GM21576 (cell line): ENCODE measurements at regions not wholly inside any gene's neighbourhood (a gene's known extent, or its start where the extent isn't known, plus 50 kb on each side); places are given as distances from the start of the nearest gene placed in this dataset.

Experiments
- ATAC-seq: cut with Tn5 transposase; IDR thresholded peaks from one replicate; pipeline ENCODE4 v1.9.1; 2021; ENCODE audit warnings: mild to moderate bottlenecking, moderate library complexity; ENCODE audit not compliant: unreplicated experiment

GRCh38 chr1:104787866-104788510 lies 1038.3 kb downstream of the AMY1C start:
- no peak for ATAC-seq

DNA sequence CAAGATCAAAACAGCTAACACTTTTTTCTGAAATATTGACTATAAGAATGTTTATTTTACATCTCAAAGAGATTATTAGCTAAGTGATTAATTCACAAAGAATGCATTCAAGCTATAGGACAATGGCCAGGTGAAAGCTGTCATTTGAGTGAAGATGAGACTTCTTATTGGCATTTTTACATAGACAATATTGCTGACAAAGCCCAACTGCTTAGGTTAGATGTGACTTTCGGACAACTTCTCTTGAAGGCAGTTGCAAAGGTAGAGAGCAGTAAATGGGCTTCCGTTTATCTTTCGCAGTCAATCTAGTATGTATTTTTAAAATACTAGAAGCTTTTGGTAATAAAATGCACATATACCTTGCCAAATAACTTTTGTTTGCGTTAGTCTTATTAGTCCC lies 1041.3 kb downstream of the AMY1C start:
- ATAC-seq = no peak

DNA sequence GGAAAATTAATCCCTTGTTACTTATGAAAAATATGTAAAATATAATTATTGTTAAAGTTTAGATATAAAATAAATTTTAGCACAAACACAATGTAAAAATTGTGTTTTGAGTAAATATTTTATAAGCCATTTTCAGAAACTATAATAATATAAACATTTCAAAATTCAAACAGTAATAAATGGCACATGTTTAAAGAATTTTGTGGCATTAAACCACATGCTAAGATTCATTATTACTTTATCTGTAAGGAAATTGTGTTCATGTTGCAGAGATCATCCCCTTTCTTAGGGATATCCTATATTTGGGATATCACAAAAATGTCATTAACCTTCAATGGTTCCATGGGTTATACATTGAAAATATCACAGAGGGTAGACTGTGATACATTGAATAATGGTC lies 1044.3 kb downstream of the AMY1C start:
- ATAC-seq = no peak

DNA sequence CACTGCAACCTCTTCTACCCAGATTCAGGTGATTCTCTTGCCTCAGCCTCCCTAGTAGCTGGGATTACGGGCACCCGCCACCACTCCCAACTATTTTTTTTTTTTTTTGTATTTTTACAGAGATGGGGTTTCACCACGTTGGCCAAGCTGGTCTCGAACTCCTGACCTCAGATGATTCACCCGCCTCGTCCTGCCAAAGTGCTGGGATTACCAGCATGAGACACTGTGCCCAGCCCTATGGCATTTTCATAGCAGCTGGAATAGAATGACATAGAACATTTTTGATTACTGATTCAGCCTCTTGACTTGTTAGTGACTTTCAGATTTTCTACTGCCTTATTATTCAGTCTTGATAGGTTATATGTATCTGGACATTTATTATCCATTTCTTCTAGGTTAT lies 1046.2 kb downstream of the AMY1C start:
- ATAC-seq = no peak

GRCh38 chr1:104797982-104798381 lies 1048.3 kb downstream of the AMY1C start:
- no peak for ATAC-seq

DNA sequence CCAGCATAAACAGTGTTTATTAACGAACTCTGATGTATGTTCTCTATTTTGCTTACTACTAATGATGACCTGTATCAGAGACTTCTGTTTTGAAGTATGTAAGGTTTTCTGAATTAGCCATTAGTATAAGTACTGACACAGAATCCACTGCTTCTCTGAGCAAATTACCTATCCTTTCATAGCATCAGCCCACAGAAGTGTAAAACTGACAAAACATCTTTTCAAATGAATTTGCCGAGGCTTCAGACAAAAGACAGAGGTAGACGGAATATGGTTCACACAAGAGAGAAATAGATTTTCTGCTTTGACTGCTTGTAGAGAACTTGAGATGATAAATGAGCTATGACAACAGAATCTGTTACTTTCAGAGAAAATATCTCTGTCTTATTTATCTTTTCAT lies 1051.6 kb downstream of the AMY1C start:
- no peak for ATAC-seq

DNA sequence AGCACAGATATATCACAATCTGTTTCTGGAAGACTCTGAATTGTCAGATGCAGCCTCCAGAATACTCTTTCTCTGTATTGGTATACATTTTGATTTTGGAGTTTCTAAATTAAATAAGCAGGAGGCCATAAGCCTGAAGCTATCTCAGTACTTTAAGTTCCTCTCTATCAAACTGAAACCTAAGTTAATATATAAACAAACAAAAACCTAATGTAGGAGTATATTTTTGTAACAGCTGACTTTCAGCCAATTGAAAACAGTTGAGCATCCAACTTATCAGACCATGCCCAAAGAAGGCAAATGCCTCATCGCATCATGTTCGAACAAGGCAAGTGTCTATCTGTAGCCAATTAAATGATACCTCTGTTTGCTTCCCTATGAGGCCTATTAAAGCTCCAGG lies 1054.4 kb downstream of the AMY1C start:
- ATAC-seq = no peak

DNA sequence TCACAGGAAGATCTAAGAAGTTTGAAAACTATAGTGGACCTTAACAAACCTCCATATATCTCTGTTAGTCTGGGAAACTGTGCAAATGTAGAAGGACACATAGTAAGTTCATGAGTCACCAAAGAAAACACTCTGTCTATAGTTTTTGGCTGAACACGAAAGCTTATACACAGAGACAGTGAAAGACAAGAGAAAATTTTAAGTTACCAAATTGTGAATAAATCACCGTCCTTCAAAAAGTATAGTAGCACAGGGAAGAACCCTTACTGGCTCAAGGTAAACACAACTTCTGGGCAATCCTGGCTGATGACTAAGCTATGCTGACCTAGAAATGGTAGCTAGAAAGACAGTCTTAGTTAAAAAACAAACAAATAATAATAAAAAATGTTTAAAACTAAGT lies 1057.9 kb downstream of the AMY1C start:
- no peak for ATAC-seq

- ATAC-seq = no peak
Measured at GRCh38 chr1:104825401-104825800, 1075.7 kb downstream of the AMY1C start.

- no peak for ATAC-seq
Measured at GRCh38 chr1:104830534-104830933, 1080.8 kb downstream of the AMY1C start.

GRCh38 chr1:104852151-104852550 lies 1102.5 kb downstream of the AMY1C start:
- no peak for ATAC-seq

GRCh38 chr1:104853276-104853675 lies 1103.6 kb downstream of the AMY1C start:
- no peak for ATAC-seq

GRCh38 chr1:104854529-104854928 lies 1104.8 kb downstream of the AMY1C start:
- ATAC-seq = no peak

GRCh38 chr1:104855550-104855949 lies 1105.9 kb downstream of the AMY1C start:
- no peak for ATAC-seq

GRCh38 chr1:104856091-104856490 lies 1106.4 kb downstream of the AMY1C start:
- ATAC-seq = no peak

DNA sequence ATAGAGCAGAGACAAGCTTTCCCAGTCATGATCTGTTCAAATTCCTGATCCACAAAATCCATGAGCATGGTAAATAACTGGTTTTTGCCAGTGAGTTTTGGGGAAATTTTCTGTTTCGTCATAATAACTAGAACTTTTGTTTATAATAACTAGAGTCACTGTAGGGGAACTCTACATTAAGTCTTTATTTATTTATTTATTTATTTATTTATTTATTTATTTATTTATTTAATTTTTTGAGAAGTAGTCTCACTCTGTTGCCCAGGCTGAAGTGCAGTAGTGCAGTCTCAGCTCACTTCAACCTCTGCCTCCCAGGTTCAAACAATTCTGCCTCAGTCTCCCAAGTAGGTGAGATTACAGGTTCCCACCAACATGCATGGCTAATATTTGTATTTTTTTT lies 1106.8 kb downstream of the AMY1C start:
- no peak for ATAC-seq

DNA sequence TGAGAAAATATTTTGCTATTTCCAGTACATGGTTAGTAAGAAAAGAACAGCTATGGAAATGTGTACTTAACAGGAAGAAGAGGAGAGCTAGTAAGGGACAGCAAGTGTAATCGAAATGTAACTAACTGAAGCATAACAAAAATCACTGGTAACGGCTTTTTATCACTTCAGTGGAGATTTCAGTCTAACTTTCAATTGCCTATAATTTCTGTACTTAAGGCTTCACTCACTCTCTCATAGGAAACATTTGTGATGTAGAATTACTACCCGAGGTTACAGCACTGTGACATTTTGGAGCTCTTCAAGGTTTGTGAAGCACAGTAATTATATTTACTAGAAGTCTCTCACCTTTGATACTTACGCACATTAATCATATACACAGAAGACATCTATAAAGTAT lies 1119.1 kb downstream of the AMY1C start:
- ATAC-seq = no peak

DNA sequence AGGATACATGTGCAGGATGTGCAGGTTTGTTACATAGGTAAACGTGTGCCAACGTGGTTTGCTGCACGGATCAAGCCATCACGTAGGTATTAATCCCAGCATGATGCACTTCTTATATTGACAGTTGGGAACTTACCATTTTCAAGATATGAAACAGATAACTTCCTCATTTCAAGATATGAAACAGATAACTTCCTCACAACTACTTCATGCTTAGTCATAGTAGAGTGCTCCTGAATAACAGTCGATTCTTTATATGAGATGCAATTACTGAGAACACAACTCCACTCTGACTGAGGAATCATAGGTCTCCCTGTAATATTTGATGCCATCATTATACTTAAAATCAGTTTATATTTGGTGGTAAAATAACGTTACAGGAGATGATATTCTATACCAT lies 1124.3 kb downstream of the AMY1C start:
- peak; percentile 82 for ATAC-seq

DNA sequence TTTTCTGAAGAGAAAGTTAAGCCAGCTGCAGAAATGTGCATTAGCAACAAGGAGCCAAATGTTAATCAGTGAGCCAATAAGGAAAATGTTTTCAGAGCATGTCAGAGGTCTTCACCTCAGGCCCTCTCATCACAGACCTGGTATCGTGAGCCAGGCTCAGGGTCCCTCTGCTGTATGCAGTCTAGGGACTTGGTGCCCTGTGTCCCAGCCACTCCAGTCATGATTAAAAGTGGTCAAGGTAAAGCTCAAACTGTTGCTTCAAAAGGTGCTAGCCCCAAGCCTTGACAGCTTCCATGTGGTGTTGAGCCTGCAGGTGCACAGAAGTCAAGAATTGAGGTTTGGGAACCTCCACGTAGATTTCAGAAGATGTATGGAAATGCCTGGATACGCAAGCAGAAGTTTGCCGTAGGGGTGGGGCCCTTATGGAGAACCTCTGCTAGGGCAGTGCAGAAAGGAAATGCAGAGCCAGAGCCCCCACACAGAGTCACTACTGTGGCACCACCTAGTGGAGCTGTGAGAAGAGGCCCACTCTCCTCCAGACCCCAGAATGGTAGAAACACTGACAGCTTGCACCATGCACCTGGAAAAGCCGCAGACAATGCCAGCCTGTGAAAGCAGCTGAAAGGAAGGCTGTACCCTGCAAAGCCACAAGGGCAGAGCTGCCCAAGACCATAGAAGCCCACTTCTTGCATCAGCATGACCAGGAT lies 1128.7 kb downstream of the AMY1C start:
- no peak for ATAC-seq

DNA sequence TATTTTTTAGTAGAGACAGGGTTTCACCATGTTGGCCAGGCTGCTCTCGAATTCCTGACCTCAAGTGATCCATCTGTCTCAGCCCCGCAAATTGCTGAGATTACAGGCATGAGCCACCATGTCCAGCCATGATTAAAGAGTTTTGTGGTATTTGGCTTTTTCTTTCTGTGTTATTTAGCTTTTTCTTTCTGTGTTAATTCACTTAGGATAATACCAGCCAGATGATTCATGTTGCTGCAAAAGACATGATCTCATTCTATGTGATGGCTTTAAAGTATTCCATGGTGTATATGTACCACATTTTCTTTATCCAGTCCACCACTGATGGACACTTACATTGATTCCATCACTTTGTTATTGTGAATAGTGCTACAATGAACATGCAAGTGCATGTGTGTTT lies 1135.2 kb downstream of the AMY1C start:
- ATAC-seq = no peak

DNA sequence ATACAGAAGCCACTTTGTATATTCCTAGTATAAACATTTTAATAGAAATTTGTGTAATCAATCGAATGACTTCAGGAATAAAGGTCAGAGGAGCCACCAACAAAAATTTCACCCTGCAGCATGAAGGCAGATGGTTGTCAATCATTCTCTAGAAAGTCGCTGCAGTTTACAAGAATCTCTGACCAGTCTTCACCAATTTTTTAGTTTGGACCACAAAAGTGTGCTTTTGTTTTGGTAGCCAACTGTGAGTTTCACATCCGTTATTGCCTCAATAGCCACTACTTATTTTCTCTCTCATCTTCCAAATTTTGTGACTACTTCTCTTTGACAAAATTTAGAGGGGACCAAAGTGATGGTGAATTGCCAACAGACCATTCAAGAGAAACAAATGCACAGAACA lies 1155.6 kb downstream of the AMY1C start:
- no peak for ATAC-seq

DNA sequence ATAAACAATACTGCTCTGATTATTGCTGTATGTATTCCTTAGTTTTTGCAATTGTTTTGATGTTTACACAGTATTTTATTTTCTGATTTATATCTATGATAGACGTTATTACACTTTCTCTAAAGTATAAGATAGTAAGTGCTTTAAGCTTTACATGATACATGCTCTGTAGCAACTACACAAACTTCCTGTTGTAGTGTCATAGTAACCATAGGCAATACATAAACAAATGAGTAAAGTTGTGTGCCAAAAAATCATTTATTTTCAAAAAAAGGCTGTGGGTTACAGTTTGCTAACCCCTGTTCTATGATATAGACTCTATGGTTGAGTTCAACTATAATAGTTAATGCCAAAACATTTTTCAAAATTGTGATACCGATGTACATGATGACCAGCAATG lies 1156.4 kb downstream of the AMY1C start:
- ATAC-seq = no peak

DNA sequence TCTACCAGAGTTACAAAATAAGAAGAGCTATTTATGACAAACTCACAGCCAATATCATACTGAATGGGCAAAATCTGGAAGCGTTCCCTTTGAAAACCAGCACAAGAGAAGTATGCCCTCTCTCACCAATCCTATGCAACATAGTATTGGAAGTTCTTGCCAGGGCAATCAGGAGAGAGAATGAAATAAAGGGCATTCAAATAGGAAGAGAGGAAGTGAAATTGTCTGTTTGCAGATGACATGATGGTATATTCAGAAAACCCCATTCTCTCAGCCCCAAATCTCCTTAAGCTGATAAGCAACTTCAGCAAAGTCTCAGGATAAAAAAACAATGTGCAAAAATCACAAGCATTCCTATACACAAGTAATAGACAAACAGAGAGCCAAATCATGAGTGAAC lies 1169.5 kb downstream of the AMY1C start:
- ATAC-seq = no peak
